Body of pancreas (tissue), 4 donors: ENCODE measurements at regions not wholly inside any gene's neighbourhood (a gene's known extent, or its start where the extent isn't known, plus 50 kb on each side); places are given as distances from the start of the nearest gene placed in this dataset.

Experiments used
- ATAC-seq: fragments of 150-250 bp; one replicate; pipeline ENCODE4 v1.9.1; 2016
- DNase-seq, 4 donors: peaks; one replicate each; pipeline ENCODE4 v3.0.0-alpha.2; 2019
- H3K27ac ChIP-seq, 4 donors: fragments of 200-600 bp; sonication (generic); 1 replicate in 3 of 4; 2 replicates in 1 of 4; pipeline versions ENCODE4 v1.5.1 to v1.6.1; 2016 to 2019; ENCODE audit warnings: mild to moderate bottlenecking in 1 of 4, mixed read lengths in 1 of 4, moderate library complexity in 1 of 4
- H3K27me3 ChIP-seq, 2 donors: fragments of 200-600 bp; sonication (generic); one replicate each; pipeline ENCODE4 v1.6.0; 2016; ENCODE audit warnings: mild to moderate bottlenecking in 1 of 2
- H3K36me3 ChIP-seq, 2 donors: fragments of 200-600 bp; sonication (generic); replicated peaks in 1 of 2; 2 replicates each; pipeline ENCODE4 v1.5.1; 2016; ENCODE audit warnings: low read depth in 2 of 2; ENCODE audit not compliant: insufficient read depth in 1 of 2
- H3K4me1 ChIP-seq: fragments of 200-600 bp; sonication (generic); one replicate; pipeline ENCODE4 v1.6.0; 2016
- H3K4me3 ChIP-seq, 2 donors: fragments of 200-600 bp; sonication (generic); 1 replicate in 1 of 2; 2 replicates in 1 of 2; pipeline ENCODE4 v1.5.1; 2016 to 2019
- H3K9me3 ChIP-seq, 3 donors: fragments of 200-600 bp; sonication (generic); 1 replicate in 2 of 3; 2 replicates in 1 of 3; pipeline ENCODE4 v1.5.1; 2016
- CTCF ChIP-seq, 7 experiments: fragments of 450-650 bp in 4 of 7; fragments of 200-600 bp in 3 of 7; sonication (generic) in 3 of 7; IDR thresholded peaks; one replicate each; pipeline ENCODE4 v1.5.1; 2016 to 2019; ENCODE audit warnings: antibody characterized with exemption in 7 of 7
- POLR2A ChIP-seq, 3 donors: fragments of 450-650 bp; IDR thresholded peaks; one replicate each; pipeline ENCODE4 v1.6.1; 2016; ENCODE audit warnings: antibody characterized with exemption in 3 of 3, mild to moderate bottlenecking in 2 of 3
- WGBS, 2 donors: methylation state at CpG; one replicate each; pipeline ENCODE4 v1.1.5; 2017; 5-methylcytosine and 5-hydroxymethylcytosine counted together
- intact Hi-C: fragments of 100-400 bp; cut with DNase I; formaldehyde crosslinking; loops from one replicate; pipeline ENCODE4 v1.15.1; 2023

GRCh38 chr6:10258341-10258740, 156.5 kb downstream of the TFAP2A start:
- no peaks in the 10 kb centered on the region for H3K4me1 ChIP-seq
- no peak overlapping the region for H3K27ac ChIP-seq
- no peaks in the 10 kb centered on the region for H3K27me3 ChIP-seq
- intact Hi-C loops: no loop called here
- ATAC-seq (no peak), DNase-seq (no peak)
- TF ChIP-seq CTCF (IDR thresholded peaks at IDR 0.05) (no peak), POLR2A (IDR thresholded peaks at IDR 0.05) (no peak)
- WGBS, 2 donors: 50 to 63% methylated on average over 1 of the region's 1 CpG
- no peaks in the 10 kb centered on the region for H3K36me3 ChIP-seq
- H3K9me3 ChIP-seq: no peaks in the 10 kb centered on the region
- no peak overlapping the region for H3K4me3 ChIP-seq

GRCh38 chr6:10256113-10256690, 158.7 kb downstream of the TFAP2A start:
- DNase-seq: no peak
- intact Hi-C loops: no loop called here
- Histone ChIP-seq H3K27me3 (no peaks in the 10 kb centered on the region), H3K27ac (no peak overlapping the region), H3K4me1 (no peaks in the 10 kb centered on the region), H3K4me3 (no peak overlapping the region), H3K36me3 (no peaks in the 10 kb centered on the region), H3K9me3 (no peaks in the 10 kb centered on the region)
- TF ChIP-seq POLR2A (IDR thresholded peaks at IDR 0.05): no peak
- TF ChIP-seq CTCF (IDR thresholded peaks at IDR 0.05): peak in 2 of 7 experiments; percentile 9 to 11
- 75 to 79% methylated on average over 3 of the region's 3 CpGs for WGBS, 2 donors
- ATAC-seq: no peak

- no peak overlapping the region for H3K27ac ChIP-seq
- no peak overlapping the region for H3K4me3 ChIP-seq
- DNase-seq (no peak), ATAC-seq (no peak)
- H3K9me3 ChIP-seq: no peaks in the 10 kb centered on the region
- WGBS, 2 donors: 45 to 57% methylated on average over 4 of the region's 4 CpGs
- no peaks in the 10 kb centered on the region for H3K27me3 ChIP-seq
- intact Hi-C loops: no loop called here
- no peaks in the 10 kb centered on the region for H3K36me3 ChIP-seq
- TF ChIP-seq POLR2A (IDR thresholded peaks at IDR 0.05) (no peak), CTCF (IDR thresholded peaks at IDR 0.05) (no peak)
- H3K4me1 ChIP-seq: no peaks in the 10 kb centered on the region
Measured at GRCh38 chr6:10250655-10251220, 164.1 kb downstream of the TFAP2A start.

- WGBS, 2 donors: 59 to 61% methylated on average over 7 of the region's 7 CpGs
- Histone ChIP-seq H3K4me3 (no peak overlapping the region), H3K27ac (no peak overlapping the region), H3K36me3 (no peaks in the 10 kb centered on the region), H3K9me3 (no peaks in the 10 kb centered on the region), H3K27me3 (no peaks in the 10 kb centered on the region), H3K4me1 (no peaks in the 10 kb centered on the region)
- intact Hi-C loops: no loop called here
- DNase-seq (no peak), ATAC-seq (no peak)
- TF ChIP-seq CTCF (IDR thresholded peaks at IDR 0.05) (no peak), POLR2A (IDR thresholded peaks at IDR 0.05) (no peak)
Measured at GRCh38 chr6:10248378-10248843, 166.5 kb downstream of the TFAP2A start.
